HL-60 (cell line): ENCODE measurements at regions not wholly inside any gene's neighbourhood (a gene's known extent, or its start where the extent isn't known, plus 50 kb on each side); places are given as distances from the start of the nearest gene placed in this dataset.

Source experiments
- DNase-seq, 2 experiments: peaks; one replicate each; pipeline ENCODE4 v3.0.0-alpha.2; 2010 to 2020; ENCODE audit warnings: low read depth in 1 of 2, low spot score in 1 of 2
- H3K27ac ChIP-seq: fragments of 250-450 bp; sonication (Bioruptor Pico); replicated peaks from 2 replicates; pipeline ENCODE4 v1.5.1; 2020; ENCODE audit warnings: mild to moderate bottlenecking, moderate library complexity
- H3K27me3 ChIP-seq: fragments of 250-450 bp; sonication (Bioruptor Pico); 2 replicates; pipeline ENCODE4 v1.5.1; 2021; ENCODE audit warnings: mild to moderate bottlenecking, moderate library complexity; ENCODE audit not compliant: insufficient read depth, poor library complexity, severe bottlenecking
- H3K4me3 ChIP-seq: replicated peaks from 2 replicates; pipeline ENCODE4 v1.5.1; 2011; ENCODE audit warnings: mild to moderate bottlenecking, control low read depth, low read length; ENCODE audit not compliant: insufficient read depth
- GABPA ChIP-seq: IDR thresholded peaks from 2 replicates; pipeline ENCODE4 v1.6.1; 2012; ENCODE audit warnings: low read depth
- POLR2AphosphoS5 ChIP-seq: IDR thresholded peaks from 2 replicates; pipeline ENCODE4 v1.6.1; 2012; ENCODE audit warnings: low read depth
- REST ChIP-seq: IDR thresholded peaks from 2 replicates; pipeline ENCODE4 v1.6.1; 2012; ENCODE audit warnings: low read depth; ENCODE audit not compliant: insufficient replicate concordance
- SPI1 ChIP-seq: IDR thresholded peaks from 2 replicates; pipeline ENCODE4 v1.6.1; 2012; ENCODE audit warnings: low read depth, mild to moderate bottlenecking, borderline replicate concordance
- TF ChIP-seq, protein P1 (sequence below): IDR thresholded peaks from one replicate; pipeline ENCODE4 v1.5.1; 2011; ENCODE audit warnings: low read length, control low read depth, inconsistent platforms; ENCODE audit not compliant: insufficient read depth

GRCh38 chr2:21314322-21314835 lies 190.6 kb downstream of the TDRD15 start:
- TF ChIP-seq POLR2AphosphoS5 (no peak), SPI1 (no peak)
- TF ChIP-seq, protein P1, sequence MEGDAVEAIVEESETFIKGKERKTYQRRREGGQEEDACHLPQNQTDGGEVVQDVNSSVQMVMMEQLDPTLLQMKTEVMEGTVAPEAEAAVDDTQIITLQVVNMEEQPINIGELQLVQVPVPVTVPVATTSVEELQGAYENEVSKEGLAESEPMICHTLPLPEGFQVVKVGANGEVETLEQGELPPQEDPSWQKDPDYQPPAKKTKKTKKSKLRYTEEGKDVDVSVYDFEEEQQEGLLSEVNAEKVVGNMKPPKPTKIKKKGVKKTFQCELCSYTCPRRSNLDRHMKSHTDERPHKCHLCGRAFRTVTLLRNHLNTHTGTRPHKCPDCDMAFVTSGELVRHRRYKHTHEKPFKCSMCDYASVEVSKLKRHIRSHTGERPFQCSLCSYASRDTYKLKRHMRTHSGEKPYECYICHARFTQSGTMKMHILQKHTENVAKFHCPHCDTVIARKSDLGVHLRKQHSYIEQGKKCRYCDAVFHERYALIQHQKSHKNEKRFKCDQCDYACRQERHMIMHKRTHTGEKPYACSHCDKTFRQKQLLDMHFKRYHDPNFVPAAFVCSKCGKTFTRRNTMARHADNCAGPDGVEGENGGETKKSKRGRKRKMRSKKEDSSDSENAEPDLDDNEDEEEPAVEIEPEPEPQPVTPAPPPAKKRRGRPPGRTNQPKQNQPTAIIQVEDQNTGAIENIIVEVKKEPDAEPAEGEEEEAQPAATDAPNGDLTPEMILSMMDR: no peak
- DNase-seq: no peak
- Histone ChIP-seq H3K4me3 (no peak overlapping the region), H3K27ac (no peak overlapping the region), H3K27me3 (no peaks in the 10 kb centered on the region)

GRCh38 chr2:21317131-21317530 lies 193.4 kb downstream of the TDRD15 start:
- DNase-seq: peak in 1 of 2 experiments; percentile 39
- H3K27me3 ChIP-seq: no peaks in the 10 kb centered on the region
- H3K4me3 ChIP-seq: no peak overlapping the region
- no peak overlapping the region for H3K27ac ChIP-seq
- TF ChIP-seq, protein P1: peak; percentile 55
- no peak for TF ChIP-seq POLR2AphosphoS5
- no peak for TF ChIP-seq REST
- TF ChIP-seq SPI1: no peak

DNA sequence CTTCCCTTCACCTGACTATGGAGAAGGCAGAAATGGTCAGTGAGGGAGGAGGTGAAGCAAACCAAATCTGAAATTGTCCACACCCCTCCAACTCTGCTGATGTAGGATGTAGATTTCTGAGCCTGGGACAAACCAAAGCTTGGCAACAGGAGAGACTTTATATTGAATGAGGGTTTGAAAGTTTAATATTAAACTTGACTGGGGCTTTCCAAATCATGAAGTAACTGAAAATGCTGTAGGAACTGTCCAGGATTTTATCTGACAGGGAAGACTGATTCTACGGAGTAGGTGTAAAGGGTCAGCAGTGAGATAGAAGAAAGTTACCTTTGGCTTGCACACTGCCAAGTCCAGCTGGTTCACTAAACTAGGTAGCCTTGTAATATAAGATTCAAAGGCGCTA lies 194.5 kb downstream of the TDRD15 start:
- Histone ChIP-seq H3K27ac (no peak overlapping the region), H3K4me3 (no peak overlapping the region), H3K27me3 (no peaks in the 10 kb centered on the region)
- no peak for DNase-seq
- no peak for TF ChIP-seq GABPA

DNA sequence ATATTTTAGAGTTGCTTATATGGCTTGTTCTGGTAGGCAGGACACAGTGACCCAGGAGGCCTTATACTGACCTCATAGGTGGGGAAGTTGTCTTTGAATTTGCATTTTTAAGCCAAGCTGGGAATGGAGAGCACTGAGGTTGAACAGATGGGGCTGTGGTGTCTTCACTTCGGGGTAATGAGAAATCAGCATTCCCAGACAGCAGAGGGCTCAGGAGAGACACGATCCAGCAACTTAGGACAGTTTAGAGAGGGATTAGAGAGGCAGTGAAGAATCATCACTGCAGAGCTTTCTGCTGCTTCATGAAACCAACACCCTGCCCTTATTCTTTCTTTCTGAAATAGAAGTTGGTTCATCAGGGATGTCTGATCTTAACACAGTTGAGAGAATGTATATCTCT lies 202.4 kb downstream of the TDRD15 start:
- no peak for TF ChIP-seq GABPA
- TF ChIP-seq SPI1: no peak
- H3K27me3 ChIP-seq: no peaks in the 10 kb centered on the region
- no peak overlapping the region for H3K4me3 ChIP-seq
- no peak for DNase-seq
- no peak overlapping the region for H3K27ac ChIP-seq

GRCh38 chr2:21328177-21328576 lies 204.4 kb downstream of the TDRD15 start:
- Histone ChIP-seq H3K27ac (no peak overlapping the region), H3K27me3 (no peaks in the 10 kb centered on the region), H3K4me3 (no peak overlapping the region)
- no peak for DNase-seq
- TF ChIP-seq, protein P1: no peak
- no peak for TF ChIP-seq SPI1
- TF ChIP-seq GABPA: no peak
- TF ChIP-seq REST: no peak
- TF ChIP-seq POLR2AphosphoS5: no peak
